Neural cell (in vitro differentiated cells): ENCODE measurements at regions not wholly inside any gene's neighbourhood (a gene's known extent, or its start where the extent isn't known, plus 50 kb on each side); places are given as distances from the start of the nearest gene placed in this dataset.

Source experiments
- EP300 ChIP-seq: fragments of 450-650 bp; conservative IDR thresholded peaks from 2 replicates; pipeline ENCODE4 v1.6.1; 2014; ENCODE audit warnings: antibody characterized with exemption, mild to moderate bottlenecking, moderate library complexity; ENCODE audit not compliant: poor library complexity, severe bottlenecking
- EZH2 ChIP-seq: fragments of 200-600, 300-800 bp; shearing (Covaris generic), sonication (generic); IDR thresholded peaks from 2 replicates; pipeline ENCODE4 v1.6.1; 2014; ENCODE audit warnings: antibody characterized with exemption, low read length, borderline replicate concordance, mild to moderate bottlenecking; ENCODE audit not compliant: insufficient read depth, poor library complexity, severe bottlenecking
- POLR2AphosphoS5 ChIP-seq: IDR thresholded peaks from 2 replicates; pipeline ENCODE4 v1.6.1; 2012
- RAD21 ChIP-seq: fragments of 450-650 bp; conservative IDR thresholded peaks from 2 replicates; pipeline ENCODE4 v1.6.1; 2014; ENCODE audit warnings: antibody characterized with exemption, mild to moderate bottlenecking, moderate library complexity
- TAF1 ChIP-seq: IDR thresholded peaks from 2 replicates; pipeline ENCODE4 v1.6.1; 2012; ENCODE audit warnings: low read depth
- TF ChIP-seq, protein P1 (sequence below): fragments of 450-650 bp; IDR thresholded peaks from 2 replicates; pipeline ENCODE4 v1.5.1; 2014; ENCODE audit warnings: antibody characterized with exemption, mild to moderate bottlenecking, moderate library complexity; ENCODE audit not compliant: poor library complexity, severe bottlenecking
- TF ChIP-seq, protein P2 (sequence below): IDR thresholded peaks from 2 replicates; pipeline ENCODE4 v1.6.1; 2012; ENCODE audit warnings: borderline replicate concordance

DNA sequence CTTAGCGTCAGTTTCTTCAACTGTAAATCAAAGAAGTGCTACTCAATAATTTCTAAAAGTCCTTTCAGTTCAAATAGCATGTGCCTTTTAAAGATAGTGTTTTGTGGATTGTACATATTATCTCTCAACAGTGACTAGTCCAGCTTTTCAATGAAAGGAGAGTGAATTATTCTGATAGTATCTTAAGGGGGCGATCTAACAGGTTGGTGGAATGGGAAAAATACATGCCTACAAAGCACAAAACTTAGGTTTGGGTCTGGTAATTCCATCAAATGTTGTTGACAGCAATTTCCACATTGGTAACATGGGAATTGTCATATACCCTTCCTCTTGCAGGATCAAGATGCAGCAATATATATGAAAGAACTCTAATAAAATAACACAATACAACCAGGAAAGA is 50.1 kb upstream of the HDGFL1 start:
- TF ChIP-seq POLR2AphosphoS5: no peak
- TF ChIP-seq, protein P1, sequence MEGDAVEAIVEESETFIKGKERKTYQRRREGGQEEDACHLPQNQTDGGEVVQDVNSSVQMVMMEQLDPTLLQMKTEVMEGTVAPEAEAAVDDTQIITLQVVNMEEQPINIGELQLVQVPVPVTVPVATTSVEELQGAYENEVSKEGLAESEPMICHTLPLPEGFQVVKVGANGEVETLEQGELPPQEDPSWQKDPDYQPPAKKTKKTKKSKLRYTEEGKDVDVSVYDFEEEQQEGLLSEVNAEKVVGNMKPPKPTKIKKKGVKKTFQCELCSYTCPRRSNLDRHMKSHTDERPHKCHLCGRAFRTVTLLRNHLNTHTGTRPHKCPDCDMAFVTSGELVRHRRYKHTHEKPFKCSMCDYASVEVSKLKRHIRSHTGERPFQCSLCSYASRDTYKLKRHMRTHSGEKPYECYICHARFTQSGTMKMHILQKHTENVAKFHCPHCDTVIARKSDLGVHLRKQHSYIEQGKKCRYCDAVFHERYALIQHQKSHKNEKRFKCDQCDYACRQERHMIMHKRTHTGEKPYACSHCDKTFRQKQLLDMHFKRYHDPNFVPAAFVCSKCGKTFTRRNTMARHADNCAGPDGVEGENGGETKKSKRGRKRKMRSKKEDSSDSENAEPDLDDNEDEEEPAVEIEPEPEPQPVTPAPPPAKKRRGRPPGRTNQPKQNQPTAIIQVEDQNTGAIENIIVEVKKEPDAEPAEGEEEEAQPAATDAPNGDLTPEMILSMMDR: no peak
- no peak for TF ChIP-seq EZH2
- TF ChIP-seq TAF1: no peak
- TF ChIP-seq, protein P2, sequence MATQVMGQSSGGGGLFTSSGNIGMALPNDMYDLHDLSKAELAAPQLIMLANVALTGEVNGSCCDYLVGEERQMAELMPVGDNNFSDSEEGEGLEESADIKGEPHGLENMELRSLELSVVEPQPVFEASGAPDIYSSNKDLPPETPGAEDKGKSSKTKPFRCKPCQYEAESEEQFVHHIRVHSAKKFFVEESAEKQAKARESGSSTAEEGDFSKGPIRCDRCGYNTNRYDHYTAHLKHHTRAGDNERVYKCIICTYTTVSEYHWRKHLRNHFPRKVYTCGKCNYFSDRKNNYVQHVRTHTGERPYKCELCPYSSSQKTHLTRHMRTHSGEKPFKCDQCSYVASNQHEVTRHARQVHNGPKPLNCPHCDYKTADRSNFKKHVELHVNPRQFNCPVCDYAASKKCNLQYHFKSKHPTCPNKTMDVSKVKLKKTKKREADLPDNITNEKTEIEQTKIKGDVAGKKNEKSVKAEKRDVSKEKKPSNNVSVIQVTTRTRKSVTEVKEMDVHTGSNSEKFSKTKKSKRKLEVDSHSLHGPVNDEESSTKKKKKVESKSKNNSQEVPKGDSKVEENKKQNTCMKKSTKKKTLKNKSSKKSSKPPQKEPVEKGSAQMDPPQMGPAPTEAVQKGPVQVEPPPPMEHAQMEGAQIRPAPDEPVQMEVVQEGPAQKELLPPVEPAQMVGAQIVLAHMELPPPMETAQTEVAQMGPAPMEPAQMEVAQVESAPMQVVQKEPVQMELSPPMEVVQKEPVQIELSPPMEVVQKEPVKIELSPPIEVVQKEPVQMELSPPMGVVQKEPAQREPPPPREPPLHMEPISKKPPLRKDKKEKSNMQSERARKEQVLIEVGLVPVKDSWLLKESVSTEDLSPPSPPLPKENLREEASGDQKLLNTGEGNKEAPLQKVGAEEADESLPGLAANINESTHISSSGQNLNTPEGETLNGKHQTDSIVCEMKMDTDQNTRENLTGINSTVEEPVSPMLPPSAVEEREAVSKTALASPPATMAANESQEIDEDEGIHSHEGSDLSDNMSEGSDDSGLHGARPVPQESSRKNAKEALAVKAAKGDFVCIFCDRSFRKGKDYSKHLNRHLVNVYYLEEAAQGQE: no peak
- no peak for TF ChIP-seq RAD21
- no peak for TF ChIP-seq EP300
